ENCODE measurements at regions not wholly inside any gene's neighbourhood (a gene's known extent, or its start where the extent isn't known, plus 50 kb on each side); places are given as distances from the start of the nearest gene placed in this dataset.

DNA sequence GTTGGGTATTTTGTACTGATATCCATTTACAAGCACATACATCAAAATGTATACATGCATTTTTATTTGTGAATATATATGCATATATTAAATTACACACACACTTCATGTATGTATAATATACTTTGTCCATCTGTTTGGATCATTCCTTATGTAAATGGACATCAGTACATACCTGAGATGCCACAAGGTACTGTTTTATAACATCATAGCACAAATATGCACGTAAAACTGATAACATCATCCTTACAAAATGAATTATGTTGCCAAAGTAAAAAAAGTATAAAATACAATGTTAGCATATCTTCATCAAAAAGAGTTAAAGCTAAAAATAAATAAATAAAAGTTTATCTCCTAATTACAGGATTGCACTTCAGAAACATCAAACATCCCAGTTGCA is 634.8 kb upstream of the UBE2E2 start:
- Histone ChIP-seq H3K36me3 (ENCODE audit: insufficient read depth, low read length, poor library complexity, severe bottlenecking) (no peaks in the 10 kb centered on the region), H3K4me1 (ENCODE audit: insufficient read depth, low read length, poor library complexity, severe bottlenecking) (no peaks in the 10 kb centered on the region), H3K9me3 (ENCODE audit: low read depth, low read length, poor library complexity, severe bottlenecking) (no peaks in the 10 kb centered on the region), H3K27me3 (replicated peaks; ENCODE audit: insufficient read depth, low read depth, low read length, poor library complexity) (no peaks in the 10 kb centered on the region), H3K27ac (ENCODE audit: low read depth, low read length, poor library complexity, severe bottlenecking) (no peak overlapping the region), H3K4me3 (ENCODE audit: low read depth, low read length, poor library complexity, severe bottlenecking) (no peak overlapping the region)
- BruUV-seq (replicated peaks), result no TSS peak
- intact Hi-C loops (cut with micrococcal nuclease; ENCODE audit: unreplicated experiment), result no loop called here
- ChIA-PET CTCF (no interaction called here), POLR2A (ENCODE audit: low non-redundant PET) (no interaction called here)
- DNase-seq (ENCODE audit: low spot score), result no peak
- TF ChIP-seq, protein P1, sequence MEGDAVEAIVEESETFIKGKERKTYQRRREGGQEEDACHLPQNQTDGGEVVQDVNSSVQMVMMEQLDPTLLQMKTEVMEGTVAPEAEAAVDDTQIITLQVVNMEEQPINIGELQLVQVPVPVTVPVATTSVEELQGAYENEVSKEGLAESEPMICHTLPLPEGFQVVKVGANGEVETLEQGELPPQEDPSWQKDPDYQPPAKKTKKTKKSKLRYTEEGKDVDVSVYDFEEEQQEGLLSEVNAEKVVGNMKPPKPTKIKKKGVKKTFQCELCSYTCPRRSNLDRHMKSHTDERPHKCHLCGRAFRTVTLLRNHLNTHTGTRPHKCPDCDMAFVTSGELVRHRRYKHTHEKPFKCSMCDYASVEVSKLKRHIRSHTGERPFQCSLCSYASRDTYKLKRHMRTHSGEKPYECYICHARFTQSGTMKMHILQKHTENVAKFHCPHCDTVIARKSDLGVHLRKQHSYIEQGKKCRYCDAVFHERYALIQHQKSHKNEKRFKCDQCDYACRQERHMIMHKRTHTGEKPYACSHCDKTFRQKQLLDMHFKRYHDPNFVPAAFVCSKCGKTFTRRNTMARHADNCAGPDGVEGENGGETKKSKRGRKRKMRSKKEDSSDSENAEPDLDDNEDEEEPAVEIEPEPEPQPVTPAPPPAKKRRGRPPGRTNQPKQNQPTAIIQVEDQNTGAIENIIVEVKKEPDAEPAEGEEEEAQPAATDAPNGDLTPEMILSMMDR (conservative IDR thresholded peaks at IDR 0.05; ENCODE audit: low read depth, low read length), result no peak
- no peak for TF ChIP-seq EZH2 (IDR thresholded peaks at IDR 0.05; ENCODE audit: borderline replicate concordance, low read depth, low read length, poor library complexity, severe bottlenecking)

- Histone ChIP-seq H3K27ac (ENCODE audit: low read depth, low read length, poor library complexity, severe bottlenecking) (no peak overlapping the region), H3K36me3 (ENCODE audit: insufficient read depth, low read length, poor library complexity, severe bottlenecking) (no peaks in the 10 kb centered on the region), H3K27me3 (replicated peaks; ENCODE audit: insufficient read depth, low read depth, low read length, poor library complexity) (no peaks in the 10 kb centered on the region), H3K9me3 (ENCODE audit: low read depth, low read length, poor library complexity, severe bottlenecking) (no peaks in the 10 kb centered on the region), H3K4me1 (ENCODE audit: insufficient read depth, low read length, poor library complexity, severe bottlenecking) (no peaks in the 10 kb centered on the region), H3K4me3 (ENCODE audit: low read depth, low read length, poor library complexity, severe bottlenecking) (no peak overlapping the region)
- intact Hi-C loops (cut with micrococcal nuclease; ENCODE audit: unreplicated experiment), result no loop called here
- CTCF ChIA-PET, result no interaction called here
- DNase-seq (ENCODE audit: low spot score), result no peak
- BruUV-seq (replicated peaks), result no TSS peak
- TF ChIP-seq, protein P1 (conservative IDR thresholded peaks at IDR 0.05; ENCODE audit: low read depth, low read length), result no peak
- TF ChIP-seq EZH2 (IDR thresholded peaks at IDR 0.05; ENCODE audit: borderline replicate concordance, low read depth, low read length, poor library complexity, severe bottlenecking), result no peak
- POLR2A ChIA-PET (ENCODE audit: low non-redundant PET), result no interaction called here
Measured at GRCh38 chr3:22569570-22569969, 633.6 kb upstream of the UBE2E2 start.

DNA sequence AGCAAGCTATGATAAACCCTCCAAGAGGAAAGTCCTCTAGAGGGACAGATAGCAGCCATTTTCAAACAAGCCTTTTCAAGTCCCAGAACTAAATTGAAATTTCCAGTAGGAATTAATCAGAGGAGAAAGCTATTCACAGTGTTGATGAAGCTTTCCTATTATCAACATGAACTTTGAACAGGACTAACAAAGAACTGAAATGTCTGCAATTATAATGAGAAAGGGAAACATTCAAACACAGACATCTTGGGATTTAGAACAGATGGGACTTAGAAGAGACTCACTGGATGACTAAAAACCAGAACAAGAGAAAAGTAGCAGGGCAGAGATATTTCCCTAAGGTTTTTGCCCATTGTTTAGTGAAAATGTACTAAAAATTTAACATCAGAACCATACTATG is 622.1 kb upstream of the UBE2E2 start:
- Histone ChIP-seq H3K27ac (ENCODE audit: low read depth, low read length, poor library complexity, severe bottlenecking) (no peak overlapping the region), H3K9me3 (ENCODE audit: low read depth, low read length, poor library complexity, severe bottlenecking) (peaks cover 5% of the 10 kb centered on the region), H3K4me1 (ENCODE audit: insufficient read depth, low read length, poor library complexity, severe bottlenecking) (no peaks in the 10 kb centered on the region), H3K27me3 (replicated peaks; ENCODE audit: insufficient read depth, low read depth, low read length, poor library complexity) (no peaks in the 10 kb centered on the region), H3K36me3 (ENCODE audit: insufficient read depth, low read length, poor library complexity, severe bottlenecking) (no peaks in the 10 kb centered on the region), H3K4me3 (ENCODE audit: low read depth, low read length, poor library complexity, severe bottlenecking) (no peak overlapping the region)
- no TSS peak for BruUV-seq (replicated peaks)
- TF ChIP-seq, protein P1 (conservative IDR thresholded peaks at IDR 0.05; ENCODE audit: low read depth, low read length), result no peak
- no peak for TF ChIP-seq EZH2 (IDR thresholded peaks at IDR 0.05; ENCODE audit: borderline replicate concordance, low read depth, low read length, poor library complexity, severe bottlenecking)
- DNase-seq (ENCODE audit: low spot score), result no peak
- CTCF ChIA-PET, result no interaction called here
- intact Hi-C loops (cut with micrococcal nuclease; ENCODE audit: unreplicated experiment), result no loop called here
- POLR2A ChIA-PET (ENCODE audit: low non-redundant PET), result no interaction called here
